Activated CD8-positive, alpha-beta T cell treated with anti-CD3 and anti-CD28 coated beads for 36 hours (primary cell): ENCODE measurements at regions not wholly inside any gene's neighbourhood (a gene's known extent, or its start where the extent isn't known, plus 50 kb on each side); places are given as distances from the start of the nearest gene placed in this dataset.

Experiments used
- ATAC-seq: fragments of 200-7000 bp; cut with Tn5 transposase; one replicate; pipeline ENCODE4 v1.10.0; 2021; ENCODE audit warnings: mild to moderate bottlenecking, moderate library complexity
- CTCF ChIA-PET: fragments of 350-600 bp; sonication (Branson Sonifier 250); formaldehyde crosslinking; loops from one replicate; lab custom pipeline; 2021; ENCODE audit warnings: antibody characterized with exemption; lab: Charles Lee
- POLR2A ChIA-PET: fragments of 350-600 bp; sonication (Branson Sonifier 250); formaldehyde crosslinking; loops from one replicate; lab custom pipeline; 2021; ENCODE audit warnings: antibody characterized with exemption; lab: Charles Lee
- DNase-seq: peaks from one replicate; pipeline ENCODE4 v3.0.0-alpha.2; 2020
- H3K27ac Mint-ChIP-seq: one replicate; pipeline ENCODE4 v1.8.0; 2021; ENCODE audit warnings: mild to moderate bottlenecking, mixed read lengths
- H3K27me3 Mint-ChIP-seq: one replicate; pipeline ENCODE4 v1.8.0; 2021; ENCODE audit warnings: mixed read lengths
- H3K36me3 Mint-ChIP-seq: one replicate; pipeline ENCODE4 v1.8.0; 2021; ENCODE audit warnings: low read depth, mixed read lengths
- H3K4me1 Mint-ChIP-seq: one replicate; pipeline ENCODE4 v1.8.0; 2021; ENCODE audit warnings: low read depth, mixed read lengths
- H3K4me3 Mint-ChIP-seq: one replicate; pipeline ENCODE4 v1.8.0; 2021; ENCODE audit warnings: mild to moderate bottlenecking, moderate library complexity, mixed read lengths
- H3K9me3 Mint-ChIP-seq: one replicate; pipeline ENCODE4 v1.8.0; 2021; ENCODE audit warnings: mixed read lengths
- CTCF ChIP-seq: fragments of 200-600 bp; IDR thresholded peaks from one replicate; pipeline ENCODE4 v1.8.0; 2022; ENCODE audit warnings: antibody characterized with exemption, mild to moderate bottlenecking
- intact Hi-C: fragments of 100-400 bp; cut with micrococcal nuclease; formaldehyde crosslinking; loops from one replicate; pipeline ENCODE4 v1.10.0; 2022

DNA sequence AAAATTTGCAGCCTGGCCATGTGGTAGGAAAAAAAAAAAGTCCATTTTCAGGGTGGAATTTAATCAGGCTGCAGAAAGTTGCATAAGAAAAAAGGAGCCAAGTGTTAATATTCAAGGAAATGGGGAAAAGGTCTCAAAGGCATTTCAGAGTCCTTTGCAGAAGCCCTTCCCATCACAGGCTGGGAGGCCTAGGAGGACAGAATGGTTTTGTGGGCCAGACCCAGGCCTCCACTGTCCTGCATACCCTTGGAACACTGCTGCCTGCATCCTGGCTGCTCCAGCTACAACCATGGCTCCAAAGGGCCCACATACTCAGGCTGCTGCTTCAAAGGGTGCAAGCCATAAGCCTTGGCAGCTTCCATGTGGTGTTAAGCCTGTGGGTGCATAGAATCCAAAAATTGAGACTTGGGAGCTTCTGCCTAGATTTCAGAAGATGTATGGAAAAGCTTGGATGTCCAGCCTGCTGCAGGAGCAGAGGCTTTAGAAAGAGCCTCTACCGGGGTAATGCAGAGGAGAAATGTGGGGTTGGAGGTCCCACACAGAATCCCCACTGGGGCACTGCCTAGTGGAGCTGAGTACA is 239.0 kb upstream of the STXBP5 start:
- no peaks in the 10 kb centered on the region for H3K27me3 Mint-ChIP-seq
- intact Hi-C loops = no loop called here
- H3K4me3 Mint-ChIP-seq = no peak overlapping the region
- H3K27ac Mint-ChIP-seq = no peak overlapping the region
- POLR2A ChIA-PET = no interaction called here
- DNase-seq (peak; percentile 2), ATAC-seq (no peak)
- peaks cover 7% of the 10 kb centered on the region for H3K36me3 Mint-ChIP-seq
- no peaks in the 10 kb centered on the region for H3K4me1 Mint-ChIP-seq
- CTCF ChIA-PET = no interaction called here
- TF ChIP-seq CTCF = no peak
- peaks cover 18% of the 10 kb centered on the region for H3K9me3 Mint-ChIP-seq

GRCh38 chr6:146968041-146968760 is 236.0 kb upstream of the STXBP5 start:
- H3K4me3 Mint-ChIP-seq = no peak overlapping the region
- H3K27me3 Mint-ChIP-seq = no peaks in the 10 kb centered on the region
- intact Hi-C loops = no loop called here
- DNase-seq (no peak), ATAC-seq (no peak)
- no peak for TF ChIP-seq CTCF
- CTCF ChIA-PET = no interaction called here
- peaks cover 18% of the 10 kb centered on the region for H3K9me3 Mint-ChIP-seq
- H3K27ac Mint-ChIP-seq = no peak overlapping the region
- POLR2A ChIA-PET = no interaction called here
- H3K4me1 Mint-ChIP-seq = no peaks in the 10 kb centered on the region
- peaks cover 7% of the 10 kb centered on the region for H3K36me3 Mint-ChIP-seq

- CTCF ChIA-PET = no interaction called here
- ATAC-seq (no peak), DNase-seq (no peak)
- Mint-ChIP-seq H3K27me3 (no peaks in the 10 kb centered on the region), H3K4me1 (no peaks in the 10 kb centered on the region), H3K4me3 (no peak overlapping the region), H3K9me3 (no peaks in the 10 kb centered on the region), H3K36me3 (no peaks in the 10 kb centered on the region), H3K27ac (no peak overlapping the region)
- intact Hi-C loops = no loop called here
- POLR2A ChIA-PET = no interaction called here
- TF ChIP-seq CTCF = no peak
Measured at GRCh38 chr6:146972546-146972945, 231.7 kb upstream of the STXBP5 start.

DNA sequence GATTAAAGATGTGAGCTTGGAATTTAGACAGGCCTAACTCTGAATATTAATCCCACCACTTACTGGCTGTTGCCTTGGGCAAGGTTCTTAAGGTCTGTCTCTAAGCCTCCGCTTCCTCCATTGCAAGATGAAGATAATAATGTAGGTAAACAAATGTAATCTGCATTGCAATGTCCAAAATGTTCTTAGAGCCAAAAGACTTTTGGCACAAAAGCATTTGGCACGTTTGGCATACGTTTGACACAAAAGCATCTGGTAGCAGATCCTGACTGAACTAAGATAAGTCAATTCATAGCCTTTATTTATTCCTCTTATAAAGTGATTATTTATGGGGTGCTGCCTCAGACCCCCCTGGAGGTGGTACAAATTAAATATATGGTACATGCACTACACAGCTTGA is 229.9 kb upstream of the STXBP5 start:
- no peaks in the 10 kb centered on the region for H3K4me1 Mint-ChIP-seq
- CTCF ChIA-PET = no interaction called here
- H3K27ac Mint-ChIP-seq = no peak overlapping the region

More for the DNA sequence above, 229.9 kb upstream of the STXBP5 start:
- no peak for ATAC-seq
- Mint-ChIP-seq H3K27me3 (peaks cover 2% of the 10 kb centered on the region), H3K4me3 (no peak overlapping the region), H3K36me3 (no peaks in the 10 kb centered on the region), H3K9me3 (no peaks in the 10 kb centered on the region)
- intact Hi-C loops = no loop called here
- no peak for TF ChIP-seq CTCF
- no peak for DNase-seq
- POLR2A ChIA-PET = no interaction called here
